Adrenal gland (tissue), 5 donors: ENCODE measurements at regions not wholly inside any gene's neighbourhood (a gene's known extent, or its start where the extent isn't known, plus 50 kb on each side); places are given as distances from the start of the nearest gene placed in this dataset.

ENCODE experiments used
- POLR2A ChIP-seq, 2 donors: fragments of 450-650 bp; IDR thresholded peaks; one replicate each; pipeline ENCODE4 v1.6.1; 2017; ENCODE audit warnings: antibody characterized with exemption in 2 of 2, mild to moderate bottlenecking in 2 of 2, moderate library complexity in 1 of 2
- TF ChIP-seq, protein P1 (sequence below), 6 experiments: fragments of 450-650 bp in 4 of 6; fragments of 200-600 bp in 2 of 6; sonication (generic) in 1 of 6; IDR thresholded peaks; 1 replicate in 5 of 6; 2 replicates in 1 of 6; pipeline versions ENCODE4 v1.5.1 to v1.8.0; 2016 to 2021; ENCODE audit warnings: antibody characterized with exemption in 6 of 6, mild to moderate bottlenecking in 2 of 6, moderate library complexity in 1 of 6
- donor health status: DM: no; HTN: no; CAD: no.

DNA sequence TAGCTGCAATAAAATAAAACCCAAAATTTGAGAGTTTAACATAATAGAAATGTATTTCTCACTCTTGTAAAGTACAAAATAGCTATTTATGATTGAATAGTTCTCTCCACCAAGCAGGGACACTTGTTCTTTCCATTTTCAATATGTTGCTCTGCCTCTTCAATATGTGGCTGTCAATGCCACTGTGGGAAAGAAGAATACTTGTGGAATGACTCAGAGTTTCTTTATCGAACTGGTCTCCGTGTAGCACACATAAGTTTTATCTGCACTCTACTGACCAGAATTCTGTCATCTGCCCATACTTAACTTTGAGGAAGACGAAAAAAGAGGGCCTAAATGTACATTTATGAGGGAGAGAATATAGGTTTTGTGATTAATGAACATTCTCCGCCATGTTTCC is 256.9 kb downstream of the ATXN7L3B start:
- TF ChIP-seq, protein P1, sequence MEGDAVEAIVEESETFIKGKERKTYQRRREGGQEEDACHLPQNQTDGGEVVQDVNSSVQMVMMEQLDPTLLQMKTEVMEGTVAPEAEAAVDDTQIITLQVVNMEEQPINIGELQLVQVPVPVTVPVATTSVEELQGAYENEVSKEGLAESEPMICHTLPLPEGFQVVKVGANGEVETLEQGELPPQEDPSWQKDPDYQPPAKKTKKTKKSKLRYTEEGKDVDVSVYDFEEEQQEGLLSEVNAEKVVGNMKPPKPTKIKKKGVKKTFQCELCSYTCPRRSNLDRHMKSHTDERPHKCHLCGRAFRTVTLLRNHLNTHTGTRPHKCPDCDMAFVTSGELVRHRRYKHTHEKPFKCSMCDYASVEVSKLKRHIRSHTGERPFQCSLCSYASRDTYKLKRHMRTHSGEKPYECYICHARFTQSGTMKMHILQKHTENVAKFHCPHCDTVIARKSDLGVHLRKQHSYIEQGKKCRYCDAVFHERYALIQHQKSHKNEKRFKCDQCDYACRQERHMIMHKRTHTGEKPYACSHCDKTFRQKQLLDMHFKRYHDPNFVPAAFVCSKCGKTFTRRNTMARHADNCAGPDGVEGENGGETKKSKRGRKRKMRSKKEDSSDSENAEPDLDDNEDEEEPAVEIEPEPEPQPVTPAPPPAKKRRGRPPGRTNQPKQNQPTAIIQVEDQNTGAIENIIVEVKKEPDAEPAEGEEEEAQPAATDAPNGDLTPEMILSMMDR (IDR thresholded peaks at IDR 0.05), result no peak
- TF ChIP-seq POLR2A (IDR thresholded peaks at IDR 0.05), result no peak
